Suppressor macrophage treated with lipopolysaccharide for 1 hour (primary cell): ENCODE measurements at regions not wholly inside any gene's neighbourhood (a gene's known extent, or its start where the extent isn't known, plus 50 kb on each side); places are given as distances from the start of the nearest gene placed in this dataset.
"Not testable (repeated sequence)": the region's sequence is repeated elsewhere in the genome, so short reads cannot be mapped to it uniquely, and the experiment has no call there.

Experiments used
- DNase-seq, 3 donors: peaks; one replicate each; pipeline ENCODE4 v3.0.0-alpha.2; 2020 to 2022

- no peak for DNase-seq
Observed at GRCh38 chr4:163693776-163694175, 199.3 kb downstream of the TMA16 start.

- DNase-seq = no peak
Observed at GRCh38 chr4:163694385-163694784, 199.9 kb downstream of the TMA16 start.

GRCh38 chr4:163697121-163697520, 202.6 kb downstream of the TMA16 start:
- no peak for DNase-seq

GRCh38 chr4:163700383-163700782, 205.9 kb downstream of the TMA16 start:
- not testable (repeated sequence) for DNase-seq

GRCh38 chr4:163701916-163702315, 207.4 kb downstream of the TMA16 start:
- no peak for DNase-seq

GRCh38 chr4:163702736-163703135, 208.2 kb downstream of the TMA16 start:
- no peak for DNase-seq

- no peak for DNase-seq
Observed at GRCh38 chr4:163703251-163703650, 208.8 kb downstream of the TMA16 start.

- DNase-seq = no peak
Observed at GRCh38 chr4:163707873-163708272, 213.4 kb downstream of the TMA16 start.

GRCh38 chr4:163709601-163710000, 215.1 kb downstream of the TMA16 start:
- DNase-seq = no peak

GRCh38 chr4:163710158-163710557, 215.7 kb downstream of the TMA16 start:
- DNase-seq = no peak

GRCh38 chr4:163724495-163724894, 230.0 kb downstream of the TMA16 start:
- not testable (repeated sequence) for DNase-seq

GRCh38 chr4:163726641-163727040, 232.2 kb downstream of the TMA16 start:
- no peak for DNase-seq

GRCh38 chr4:163731071-163731470, 236.6 kb downstream of the TMA16 start:
- no peak for DNase-seq

- no peak for DNase-seq
Observed at GRCh38 chr4:163732473-163732872, 238.0 kb downstream of the TMA16 start.

GRCh38 chr4:163736876-163737275, 242.4 kb downstream of the TMA16 start:
- no peak for DNase-seq

- DNase-seq = not testable (repeated sequence)
Observed at GRCh38 chr4:163737846-163738245, 243.4 kb downstream of the TMA16 start.

- no peak for DNase-seq
Observed at GRCh38 chr4:163738521-163738920, 244.0 kb downstream of the TMA16 start.

GRCh38 chr4:163744861-163745260, 250.4 kb downstream of the TMA16 start:
- DNase-seq = peak in 2 of 3 donors; percentile 6 to 9

GRCh38 chr4:163747293-163747692, 252.8 kb downstream of the TMA16 start:
- no peak for DNase-seq

- DNase-seq = no peak
Observed at GRCh38 chr4:163747886-163748285, 253.4 kb downstream of the TMA16 start.

GRCh38 chr4:163748449-163748848, 254.0 kb downstream of the TMA16 start:
- DNase-seq = peak in 1 of 3 donors; percentile 1

- DNase-seq = peak; percentile 30 to 58 (median 43)
Observed at GRCh38 chr4:163755013-163755412, 260.5 kb downstream of the TMA16 start.

GRCh38 chr4:163757219-163757618, 262.7 kb downstream of the TMA16 start:
- DNase-seq = no peak

GRCh38 chr4:163758032-163758431, 263.5 kb downstream of the TMA16 start:
- no peak for DNase-seq

GRCh38 chr4:163762741-163763140, 268.3 kb downstream of the TMA16 start:
- DNase-seq = no peak

GRCh38 chr4:163764569-163764968, 270.1 kb downstream of the TMA16 start:
- no peak for DNase-seq
